ENCODE measurements at regions not wholly inside any gene's neighbourhood (a gene's known extent, or its start where the extent isn't known, plus 50 kb on each side); places are given as distances from the start of the nearest gene placed in this dataset.

DNA sequence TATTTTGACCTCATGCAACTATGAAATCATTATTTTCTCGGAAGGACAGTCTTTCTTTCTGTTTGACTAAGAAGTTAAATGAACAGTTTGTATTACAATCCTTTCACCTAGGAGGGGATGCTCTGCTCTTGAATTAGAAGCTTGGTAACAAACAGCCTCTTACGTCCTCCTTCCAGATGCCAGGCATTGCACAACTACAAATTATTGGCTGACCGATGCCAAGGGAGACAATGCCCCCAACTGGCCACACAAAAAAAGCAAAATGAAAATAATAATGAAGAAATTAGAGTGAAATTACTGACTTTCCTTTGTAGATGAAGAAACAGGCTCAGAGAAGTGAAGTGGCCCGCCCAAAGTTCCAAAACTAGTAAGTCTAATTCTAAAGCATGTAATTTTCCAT is 177.9 kb downstream of the CYRIA start:
- no peaks in the 10 kb centered on the region for H3K79me2 ChIP-seq (ENCODE audit: insufficient read depth)
- H3K9ac ChIP-seq: no peak overlapping the region
- no peaks in the 10 kb centered on the region for H4K20me1 ChIP-seq (ENCODE audit: insufficient read depth)
- ChIA-PET POLR2A (interaction anchor here (1.2 to 1.9 kb wide), 2 partner anchors 165 to 547 kb away, joined by 3 to 5 read pairs; partner anchors contain the start of gene MYCN), CTCF (interaction anchor here (0.6 to 5.7 kb wide), 65 partner anchors 9 to 902 kb away, joined by 3 to 107 read pairs (median 4); partner anchors contain the start of gene MYCN)
- no peak overlapping the region for H3K4me3 ChIP-seq (ENCODE audit: low read depth in 2 of 2, low read length in 1 of 2)
- H3K9me3 ChIP-seq: no peaks in the 10 kb centered on the region; the same call in 1 of the 2 replicates
- TF ChIP-seq RFX5 (IDR thresholded peaks at IDR 0.05; ENCODE audit: low read length) (0 out of 2 replicates have a peak, but pooled peaks have one; percentile 46), CHD2 (IDR thresholded peaks at IDR 0.05; ENCODE audit: low read length, partially characterized antibody) (peak; percentile 33), RCOR1 (IDR thresholded peaks at IDR 0.05; ENCODE audit: low read length) (peak; percentile 62; the same call in 1 of the 2 replicates), FOXJ3 (CRISPR knock-in tag; IDR thresholded peaks at IDR 0.05) (no peak), FOSL2 (IDR thresholded peaks at IDR 0.05; ENCODE audit: borderline replicate concordance, low read depth) (no peak), SMC3 (IDR thresholded peaks at IDR 0.05; ENCODE audit: low read depth, low read length) (peak; percentile 86), RAD21 (IDR thresholded peaks at IDR 0.05; ENCODE audit: low read length) (peak; percentile 99)
- WGBS (ENCODE audit: low lambda C conversion rate): 13% methylated on average over 4 of the region's 4 CpGs
- no peaks in the 10 kb centered on the region for H3K36me3 ChIP-seq (replicated peaks in 1 of 2; ENCODE audit: control insufficient read depth in 1 of 2, insufficient read depth in 2 of 2, low read length in 1 of 2)
- no peaks in the 10 kb centered on the region for H3K9me2 ChIP-seq
- H3K27me3 ChIP-seq (ENCODE audit: insufficient read depth): no peaks in the 10 kb centered on the region
- DNase-seq: peak; percentile 73
- H3K4me1 ChIP-seq (ENCODE audit: control insufficient read depth in 1 of 2, insufficient read depth in 2 of 2, low read depth in 1 of 2, low read length in 1 of 2): no peaks in the 10 kb centered on the region
- no peak overlapping the region for H2AFZ ChIP-seq (ENCODE audit: low read depth)
- no peak overlapping the region for H3K27ac ChIP-seq (ENCODE audit: low read depth in 2 of 2, low read length in 1 of 2)
- H3K4me2 ChIP-seq: no peak overlapping the region
- no peaks in the 10 kb centered on the region for H3F3A ChIP-seq (replicated peaks; ENCODE audit: insufficient read depth)

DNA sequence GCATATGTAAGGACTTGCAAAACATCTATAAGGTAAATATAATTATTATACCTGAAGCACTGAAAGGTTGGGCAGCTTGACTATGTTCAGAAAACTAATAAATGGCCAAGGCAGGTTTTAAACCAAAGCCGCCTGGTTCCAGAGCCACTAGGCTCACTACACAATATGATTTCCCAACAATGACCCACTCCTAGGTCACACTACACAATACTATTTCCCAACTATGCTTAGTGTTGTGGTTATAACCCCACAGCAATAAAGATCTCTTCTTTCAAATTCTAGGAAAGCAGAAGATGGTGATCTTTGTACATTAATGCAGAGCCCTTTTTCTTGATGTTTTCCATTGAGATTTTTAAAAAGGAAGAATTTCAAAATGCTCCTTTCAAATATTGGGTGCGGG is 180.4 kb downstream of the CYRIA start:
- no peaks in the 10 kb centered on the region for H3K79me2 ChIP-seq (ENCODE audit: insufficient read depth)
- TF ChIP-seq NFIC (IDR thresholded peaks at IDR 0.05; ENCODE audit: borderline replicate concordance) (no peak), GATA2 (CRISPR knock-in tag; IDR thresholded peaks at IDR 0.05) (no peak), GABPA (IDR thresholded peaks at IDR 0.05; ENCODE audit: low read depth) (no peak), MEF2A (IDR thresholded peaks at IDR 0.05; ENCODE audit: borderline replicate concordance, low read depth) (no peak), TCF12 (IDR thresholded peaks at IDR 0.05) (no peak), SMC3 (IDR thresholded peaks at IDR 0.05; ENCODE audit: low read depth, low read length) (no peak), MXI1 (IDR thresholded peaks at IDR 0.05; ENCODE audit: low read depth, low read length) (no peak), MAX (IDR thresholded peaks at IDR 0.05; ENCODE audit: low read depth) (no peak), POLR2AphosphoS5 (IDR thresholded peaks at IDR 0.05; ENCODE audit: low read depth, low read length) (no peak), CTCF (IDR thresholded peaks at IDR 0.05) (no peak), YY1 (IDR thresholded peaks at IDR 0.05; ENCODE audit: low read depth) (no peak), FOXJ3 (CRISPR knock-in tag; IDR thresholded peaks at IDR 0.05) (no peak), RAD21 (IDR thresholded peaks at IDR 0.05; ENCODE audit: low read length) (no peak), TAF1 (IDR thresholded peaks at IDR 0.05; ENCODE audit: borderline replicate concordance, low read depth, low read length) (no peak)
- TF ChIP-seq, protein P1, sequence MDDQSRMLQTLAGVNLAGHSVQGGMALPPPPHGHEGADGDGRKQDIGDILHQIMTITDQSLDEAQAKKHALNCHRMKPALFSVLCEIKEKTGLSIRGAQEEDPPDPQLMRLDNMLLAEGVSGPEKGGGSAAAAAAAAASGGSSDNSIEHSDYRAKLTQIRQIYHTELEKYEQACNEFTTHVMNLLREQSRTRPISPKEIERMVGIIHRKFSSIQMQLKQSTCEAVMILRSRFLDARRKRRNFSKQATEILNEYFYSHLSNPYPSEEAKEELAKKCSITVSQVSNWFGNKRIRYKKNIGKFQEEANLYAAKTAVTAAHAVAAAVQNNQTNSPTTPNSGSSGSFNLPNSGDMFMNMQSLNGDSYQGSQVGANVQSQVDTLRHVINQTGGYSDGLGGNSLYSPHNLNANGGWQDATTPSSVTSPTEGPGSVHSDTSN (IDR thresholded peaks at IDR 0.05): no peak
- no peaks in the 10 kb centered on the region; the same call in 1 of the 2 replicates for H3K9me3 ChIP-seq
- ChIA-PET POLR2A (no interaction called here), CTCF (interaction anchor here (0.6 to 6.2 kb wide), 4 partner anchors 21 to 848 kb away, joined by 3 to 51 read pairs (median 18); partner anchors contain the start of gene MYCN)
- H3K36me3 ChIP-seq (replicated peaks in 1 of 2; ENCODE audit: control insufficient read depth in 1 of 2, insufficient read depth in 2 of 2, low read length in 1 of 2): no peaks in the 10 kb centered on the region
- 56% methylated on average over 2 of the region's 2 CpGs for WGBS (ENCODE audit: low lambda C conversion rate)
- H3K4me2 ChIP-seq: no peak overlapping the region
- H4K20me1 ChIP-seq (ENCODE audit: insufficient read depth): no peaks in the 10 kb centered on the region
- no peaks in the 10 kb centered on the region for H3F3A ChIP-seq (replicated peaks; ENCODE audit: insufficient read depth)
- no peaks in the 10 kb centered on the region for H3K27me3 ChIP-seq (ENCODE audit: insufficient read depth)
- no peak for DNase-seq
- H3K9me2 ChIP-seq: no peaks in the 10 kb centered on the region
- no peak overlapping the region for H3K27ac ChIP-seq (ENCODE audit: low read depth in 2 of 2, low read length in 1 of 2)
- H3K4me1 ChIP-seq (ENCODE audit: control insufficient read depth in 1 of 2, insufficient read depth in 2 of 2, low read depth in 1 of 2, low read length in 1 of 2): no peaks in the 10 kb centered on the region
- H3K4me3 ChIP-seq (ENCODE audit: low read depth in 2 of 2, low read length in 1 of 2): no peak overlapping the region
- no peak overlapping the region for H3K9ac ChIP-seq
- no peak overlapping the region for H2AFZ ChIP-seq (ENCODE audit: low read depth)
